ENCODE measurements at regions not wholly inside any gene's neighbourhood (a gene's known extent, or its start where the extent isn't known, plus 50 kb on each side); places are given as distances from the start of the nearest gene placed in this dataset.

- no peak for TF ChIP-seq CTCF (IDR thresholded peaks at IDR 0.05)
- no peak for TF ChIP-seq POLR2A (IDR thresholded peaks at IDR 0.05)
These were observed 211.5 kb upstream of the GAS1 start for GRCh38 chr9:87158765-87159164.

Measured in testis (tissue), 2 donors.